ENCODE measurements at regions not wholly inside any gene's neighbourhood (a gene's known extent, or its start where the extent isn't known, plus 50 kb on each side); places are given as distances from the start of the nearest gene placed in this dataset.
A peak's percentile ranks its signal among the peaks of the same experiment; 100 is the strongest.

DNA sequence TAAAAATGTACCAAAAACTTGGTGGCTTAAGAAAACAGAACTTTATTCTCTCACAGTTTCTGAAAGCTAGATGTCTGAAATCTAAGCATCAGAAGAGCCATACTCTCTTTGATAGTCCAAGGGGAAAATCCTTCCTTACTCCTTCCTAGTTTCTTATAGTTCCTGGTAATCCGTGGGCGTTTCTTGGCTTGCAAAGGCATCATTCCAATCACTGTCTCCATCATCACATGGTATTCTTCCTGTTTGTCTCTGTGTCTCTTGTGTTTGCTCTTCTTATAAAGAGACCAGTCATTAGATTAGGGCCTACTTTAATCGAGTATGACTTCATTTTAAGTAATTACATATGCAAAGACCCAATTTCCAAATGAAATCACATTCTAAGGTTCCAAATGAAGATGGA lies 118.9 kb upstream of the FSTL5 start:
- H3K9me2 ChIP-seq (replicated peaks; ENCODE audit: low read length), result no peaks in the 10 kb centered on the region
- intact Hi-C loops (cut with micrococcal nuclease), result no loop called here
- POLR2A ChIA-PET (ENCODE audit: unreplicated experiment), result no interaction called here
- CTCF ChIA-PET, result no interaction called here
- ATAC-seq (no peak), DNase-seq (no peak)
- no peak overlapping the region for H3K4me3 ChIP-seq (ENCODE audit: low read length)
- H4K20me1 ChIP-seq (ENCODE audit: low read length), result no peaks in the 10 kb centered on the region
- H3K9me3 ChIP-seq (ENCODE audit: low read length), result no peaks in the 10 kb centered on the region
- H3K79me2 ChIP-seq (ENCODE audit: low read length), result no peaks in the 10 kb centered on the region
- no peaks in the 10 kb centered on the region for H3F3A ChIP-seq (ENCODE audit: low read length, unreplicated experiment)
- BruUV-seq (replicated peaks), result no TSS peak
- H3K27ac ChIP-seq (ENCODE audit: low read length), result no peak overlapping the region
- H3K4me2 ChIP-seq (ENCODE audit: low read length), result no peak overlapping the region
- H3K9ac ChIP-seq (ENCODE audit: low read length), result no peak overlapping the region
- H3K4me1 ChIP-seq (ENCODE audit: insufficient read depth, low read length), result no peaks in the 10 kb centered on the region
- no peaks in the 10 kb centered on the region for H3K36me3 ChIP-seq (ENCODE audit: low read depth, low read length)
- H3K27me3 ChIP-seq (ENCODE audit: low read length), result no peaks in the 10 kb centered on the region
- TF ChIP-seq, protein P1, sequence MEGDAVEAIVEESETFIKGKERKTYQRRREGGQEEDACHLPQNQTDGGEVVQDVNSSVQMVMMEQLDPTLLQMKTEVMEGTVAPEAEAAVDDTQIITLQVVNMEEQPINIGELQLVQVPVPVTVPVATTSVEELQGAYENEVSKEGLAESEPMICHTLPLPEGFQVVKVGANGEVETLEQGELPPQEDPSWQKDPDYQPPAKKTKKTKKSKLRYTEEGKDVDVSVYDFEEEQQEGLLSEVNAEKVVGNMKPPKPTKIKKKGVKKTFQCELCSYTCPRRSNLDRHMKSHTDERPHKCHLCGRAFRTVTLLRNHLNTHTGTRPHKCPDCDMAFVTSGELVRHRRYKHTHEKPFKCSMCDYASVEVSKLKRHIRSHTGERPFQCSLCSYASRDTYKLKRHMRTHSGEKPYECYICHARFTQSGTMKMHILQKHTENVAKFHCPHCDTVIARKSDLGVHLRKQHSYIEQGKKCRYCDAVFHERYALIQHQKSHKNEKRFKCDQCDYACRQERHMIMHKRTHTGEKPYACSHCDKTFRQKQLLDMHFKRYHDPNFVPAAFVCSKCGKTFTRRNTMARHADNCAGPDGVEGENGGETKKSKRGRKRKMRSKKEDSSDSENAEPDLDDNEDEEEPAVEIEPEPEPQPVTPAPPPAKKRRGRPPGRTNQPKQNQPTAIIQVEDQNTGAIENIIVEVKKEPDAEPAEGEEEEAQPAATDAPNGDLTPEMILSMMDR (conservative IDR thresholded peaks at IDR 0.05; ENCODE audit: low read depth, low read length), result no peak
- TF ChIP-seq EZH2phosphoT487 (IDR thresholded peaks at IDR 0.05; ENCODE audit: borderline replicate concordance, low read length), result no peak
- no peak for TF ChIP-seq EZH2 (IDR thresholded peaks at IDR 0.05; ENCODE audit: low read length, unreplicated experiment)
- no peak overlapping the region for H2AFZ ChIP-seq (ENCODE audit: low read length)

DNA sequence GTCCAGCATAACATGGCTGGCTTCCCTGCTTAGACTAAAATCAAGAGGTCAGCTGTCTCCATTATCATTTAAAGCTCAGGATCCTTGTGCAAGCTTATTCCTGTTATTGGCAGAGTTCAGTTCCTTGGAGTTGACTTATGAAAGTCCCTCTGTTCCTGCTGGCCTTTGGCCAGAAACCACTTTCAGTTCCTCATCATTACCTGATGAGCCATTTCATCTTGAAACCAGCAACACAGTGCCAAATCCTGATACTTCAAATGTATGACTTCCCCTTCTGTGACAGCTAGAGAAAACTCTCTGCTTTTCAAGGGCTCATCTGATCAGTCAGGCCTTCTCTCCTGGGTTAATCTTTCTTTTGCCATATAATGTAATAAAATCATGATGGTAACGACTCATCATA lies 110.6 kb upstream of the FSTL5 start:
- ATAC-seq (no peak), DNase-seq (peak; percentile 11)
- ChIA-PET CTCF (no interaction called here), POLR2A (ENCODE audit: unreplicated experiment) (interaction anchor here (0.6 kb wide), 1 partner anchor 50 kb away, joined by 3 read pairs; no protein-coding TSS in a partner anchor)
- H3K36me3 ChIP-seq (ENCODE audit: low read depth, low read length), result no peaks in the 10 kb centered on the region
- H4K20me1 ChIP-seq (ENCODE audit: low read length), result no peaks in the 10 kb centered on the region
- H3K9me2 ChIP-seq (replicated peaks; ENCODE audit: low read length), result no peaks in the 10 kb centered on the region
- H3F3A ChIP-seq (ENCODE audit: low read length, unreplicated experiment), result no peaks in the 10 kb centered on the region
- no peaks in the 10 kb centered on the region for H3K27me3 ChIP-seq (ENCODE audit: low read length)
- no peak overlapping the region for H3K27ac ChIP-seq (ENCODE audit: low read length)
- H3K4me1 ChIP-seq (ENCODE audit: insufficient read depth, low read length), result no peaks in the 10 kb centered on the region
- H3K9me3 ChIP-seq (ENCODE audit: low read length), result no peaks in the 10 kb centered on the region
- intact Hi-C loops (cut with micrococcal nuclease), result no loop called here
- TF ChIP-seq EZH2 (IDR thresholded peaks at IDR 0.05; ENCODE audit: low read length, unreplicated experiment), result no peak
- TF ChIP-seq, protein P1 (conservative IDR thresholded peaks at IDR 0.05; ENCODE audit: low read depth, low read length), result no peak
- TF ChIP-seq EZH2phosphoT487 (IDR thresholded peaks at IDR 0.05; ENCODE audit: borderline replicate concordance, low read length), result no peak
- H3K4me3 ChIP-seq (ENCODE audit: low read length), result no peak overlapping the region
- BruUV-seq (replicated peaks), result no TSS peak
- no peak overlapping the region for H2AFZ ChIP-seq (ENCODE audit: low read length)
- no peak overlapping the region for H3K9ac ChIP-seq (ENCODE audit: low read length)
- no peaks in the 10 kb centered on the region for H3K79me2 ChIP-seq (ENCODE audit: low read length)
- no peak overlapping the region for H3K4me2 ChIP-seq (ENCODE audit: low read length)

DNA sequence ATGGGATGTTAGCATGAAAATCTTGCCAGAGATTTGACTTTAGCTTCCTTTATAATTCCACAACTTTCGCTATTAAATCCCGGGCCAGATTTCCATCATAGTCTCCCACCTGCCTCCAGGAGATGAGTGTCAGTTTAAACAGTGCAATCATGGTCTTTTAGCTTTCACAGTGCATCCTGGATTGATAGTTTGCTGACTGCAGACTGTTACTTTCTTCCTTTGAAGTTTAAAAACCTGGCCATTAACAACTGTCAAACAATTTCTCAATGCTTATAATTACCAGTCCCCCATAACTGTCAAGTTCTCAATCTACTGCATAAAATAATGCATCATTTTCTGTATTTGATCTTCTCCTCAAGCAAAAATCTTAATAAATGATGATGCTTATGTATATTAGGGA lies 108.4 kb upstream of the FSTL5 start:
- Histone ChIP-seq H3K4me1 (ENCODE audit: insufficient read depth, low read length) (no peaks in the 10 kb centered on the region), H4K20me1 (ENCODE audit: low read length) (no peaks in the 10 kb centered on the region), H3K79me2 (ENCODE audit: low read length) (no peaks in the 10 kb centered on the region), H3K9me3 (ENCODE audit: low read length) (no peaks in the 10 kb centered on the region), H3K4me3 (ENCODE audit: low read length) (no peak overlapping the region), H3K36me3 (ENCODE audit: low read depth, low read length) (no peaks in the 10 kb centered on the region), H2AFZ (ENCODE audit: low read length) (no peak overlapping the region), H3K27ac (ENCODE audit: low read length) (no peak overlapping the region), H3K9ac (ENCODE audit: low read length) (no peak overlapping the region), H3K4me2 (ENCODE audit: low read length) (no peak overlapping the region), H3K9me2 (replicated peaks; ENCODE audit: low read length) (no peaks in the 10 kb centered on the region), H3K27me3 (ENCODE audit: low read length) (no peaks in the 10 kb centered on the region), H3F3A (ENCODE audit: low read length, unreplicated experiment) (no peaks in the 10 kb centered on the region)
- no peak for ATAC-seq
- ChIA-PET CTCF (no interaction called here), POLR2A (ENCODE audit: unreplicated experiment) (no interaction called here)
- intact Hi-C loops (cut with micrococcal nuclease), result no loop called here
- no peak for DNase-seq
- BruUV-seq (replicated peaks), result no TSS peak
- no peak for TF ChIP-seq EZH2phosphoT487 (IDR thresholded peaks at IDR 0.05; ENCODE audit: borderline replicate concordance, low read length)
- TF ChIP-seq, protein P1 (conservative IDR thresholded peaks at IDR 0.05; ENCODE audit: low read depth, low read length), result no peak
- TF ChIP-seq EZH2 (IDR thresholded peaks at IDR 0.05; ENCODE audit: low read length, unreplicated experiment), result no peak

Data from PC-3 (cell line).